NCI-H2081 treated with DMSO at 0.1 percent for 48 hours (cell line): ENCODE measurements at regions not wholly inside any gene's neighbourhood (a gene's known extent, or its start where the extent isn't known, plus 50 kb on each side); places are given as distances from the start of the nearest gene placed in this dataset.

ENCODE experiments used
- DNase-seq: peaks from one replicate; lab custom pipeline; 2025; lab: John Stamatoyannopoulos, UW

DNA sequence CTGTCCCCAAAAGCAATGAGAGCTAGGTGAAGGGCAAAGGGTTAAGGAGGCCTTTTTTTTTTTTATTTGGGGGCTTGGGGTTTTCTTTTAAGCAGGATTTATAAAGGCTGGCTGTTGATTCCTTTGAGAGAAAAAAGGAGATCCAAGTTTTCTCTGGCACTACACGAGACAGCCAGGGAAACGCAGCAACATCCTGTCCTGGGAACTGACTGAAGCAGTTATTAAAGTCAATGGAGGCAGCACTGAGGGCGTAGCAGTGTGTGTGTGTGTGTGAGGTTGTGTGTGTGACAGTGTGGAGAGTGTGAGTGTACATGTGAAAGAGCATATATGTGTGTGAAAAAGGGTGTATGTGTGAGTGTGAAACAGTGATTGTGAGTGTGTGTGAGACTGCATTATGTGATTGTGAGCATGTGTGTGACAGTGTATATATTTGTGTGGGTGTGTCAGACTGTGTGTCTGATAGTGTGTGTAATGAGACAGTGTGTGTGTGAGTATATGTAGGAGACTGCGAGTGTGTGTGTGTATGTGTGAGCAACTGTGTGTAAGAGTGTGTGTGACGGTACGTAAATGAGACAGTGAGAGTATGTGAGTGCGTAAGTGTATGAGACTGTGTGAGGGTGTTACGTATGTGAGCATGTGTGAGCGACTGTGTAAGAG lies 65.9 kb upstream of the TIAM1 start:
- DNase-seq, result no peak

DNA sequence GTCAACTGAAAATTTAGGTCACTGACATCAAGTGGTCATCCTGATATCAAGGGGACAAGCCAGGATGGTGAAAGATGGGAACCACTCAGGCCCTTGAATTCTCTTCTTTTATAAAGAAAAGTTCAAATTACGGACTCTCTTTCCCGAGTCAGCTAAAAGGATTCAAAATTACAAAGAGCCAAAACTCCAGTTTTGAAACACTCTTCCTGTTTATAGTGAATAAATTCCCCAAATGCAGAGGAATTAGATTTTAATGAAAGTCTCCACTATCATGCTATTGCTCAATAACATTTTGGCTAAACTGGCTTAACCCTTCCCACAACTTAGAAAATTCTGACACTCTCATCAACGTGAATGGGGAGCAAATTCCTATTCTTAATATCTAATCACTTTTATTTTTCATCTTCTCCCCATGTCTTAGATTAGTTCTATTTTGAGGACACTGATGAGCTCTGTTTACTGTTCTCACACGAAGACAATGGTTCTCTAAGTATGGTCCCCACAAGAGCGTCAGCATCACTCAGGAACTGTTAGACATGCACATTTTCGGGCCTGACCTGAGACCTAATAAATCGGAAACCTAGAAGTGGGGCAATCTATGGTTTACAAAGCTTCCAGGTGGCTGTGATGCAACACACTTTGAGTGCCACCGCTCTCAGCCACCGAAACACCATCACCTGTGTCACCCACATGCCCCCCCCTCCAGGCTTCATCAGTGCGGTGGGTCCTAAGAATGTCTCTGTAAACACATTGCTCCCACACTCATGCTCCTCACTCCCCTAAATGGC lies 64.4 kb upstream of the TIAM1 start:
- DNase-seq, result no peak

DNA sequence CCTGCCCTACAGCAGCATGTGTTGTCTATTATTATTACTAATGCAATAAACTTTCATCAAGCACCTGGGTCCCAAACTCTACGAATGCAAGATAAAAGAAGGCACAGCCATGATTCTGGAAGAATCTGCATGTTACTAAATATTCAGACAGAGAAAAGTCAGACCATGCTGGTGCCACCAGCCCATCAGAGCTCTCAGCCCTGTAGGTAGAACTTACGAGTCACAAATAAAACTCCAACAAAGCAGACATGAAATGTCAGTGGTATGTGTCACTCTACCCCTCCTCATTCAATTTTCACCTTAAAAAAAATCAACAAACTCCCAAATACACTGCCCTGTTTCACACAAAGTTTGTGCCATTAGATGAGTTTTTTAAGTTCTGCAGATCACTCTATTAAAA lies 62.4 kb upstream of the TIAM1 start:
- DNase-seq, result no peak

DNA sequence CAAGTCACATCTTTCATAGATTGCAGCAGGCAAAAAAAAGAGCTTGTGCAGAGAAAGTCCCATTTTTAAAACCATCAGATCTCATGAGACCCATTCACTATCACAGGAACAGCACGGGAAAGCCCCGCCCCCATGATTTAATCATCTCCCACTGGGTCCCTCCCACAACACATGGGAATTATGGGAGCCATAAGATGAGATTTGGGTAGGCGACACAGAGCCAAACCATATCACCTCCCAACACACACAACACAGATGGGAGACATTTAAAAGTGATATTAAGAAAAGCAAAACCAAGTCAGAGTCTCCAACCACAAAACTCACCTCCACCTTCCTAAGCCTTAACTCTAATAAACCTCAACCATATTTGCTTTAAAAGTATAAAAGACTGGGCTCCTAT lies 61.5 kb upstream of the TIAM1 start:
- DNase-seq, result no peak

DNA sequence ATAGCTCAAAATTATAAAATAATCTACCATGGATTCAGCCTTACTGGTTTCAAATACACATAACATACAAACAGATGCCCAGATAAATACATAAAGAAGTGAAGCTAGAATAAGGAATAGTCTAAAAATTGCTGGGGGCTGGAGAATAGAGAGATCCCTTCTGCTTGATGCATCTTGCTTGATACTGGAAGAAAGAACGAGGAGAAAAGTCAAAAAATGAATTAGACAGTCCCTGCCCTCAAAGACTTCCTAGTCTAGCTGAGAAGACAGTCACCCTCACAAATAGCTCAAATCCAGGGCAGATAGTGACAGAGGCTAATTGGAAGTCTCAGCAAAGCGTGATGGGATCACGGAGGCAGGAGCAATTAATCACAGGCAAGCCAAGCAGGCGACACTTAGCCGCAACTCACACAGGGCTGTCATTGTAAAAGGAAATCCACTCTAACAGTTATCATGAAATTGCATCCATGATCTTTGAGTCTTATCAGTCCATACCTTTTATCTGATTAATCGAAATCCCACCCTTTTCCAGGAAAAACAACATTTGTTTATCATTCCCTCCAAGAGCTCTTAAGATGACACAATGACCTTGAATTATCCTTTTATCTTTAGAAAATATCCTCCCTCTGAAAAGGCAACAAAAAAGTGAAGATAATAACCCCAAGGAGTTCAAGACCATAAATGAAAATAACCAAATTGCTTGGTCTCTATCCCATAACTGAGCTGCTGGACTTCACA lies 59.7 kb upstream of the TIAM1 start:
- no peak for DNase-seq

DNA sequence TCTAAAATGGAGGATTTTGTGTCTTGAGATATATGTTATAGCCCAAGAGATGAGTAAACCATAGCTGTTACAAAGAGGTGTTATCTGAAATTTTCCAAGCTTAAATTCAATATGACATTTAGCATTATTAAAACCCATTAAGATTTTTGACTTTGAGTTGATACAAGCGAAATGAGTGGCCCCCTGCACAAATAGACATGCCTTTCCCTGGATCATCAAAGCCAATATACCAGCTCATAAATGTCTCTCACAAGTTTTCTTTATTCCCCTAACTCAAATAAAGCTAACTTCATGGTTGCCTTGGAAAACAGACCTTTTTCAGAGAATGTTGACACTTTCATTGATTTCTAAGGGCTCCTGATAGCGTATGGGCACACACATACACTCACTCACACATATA lies 55.5 kb upstream of the TIAM1 start:
- DNase-seq, result no peak

DNA sequence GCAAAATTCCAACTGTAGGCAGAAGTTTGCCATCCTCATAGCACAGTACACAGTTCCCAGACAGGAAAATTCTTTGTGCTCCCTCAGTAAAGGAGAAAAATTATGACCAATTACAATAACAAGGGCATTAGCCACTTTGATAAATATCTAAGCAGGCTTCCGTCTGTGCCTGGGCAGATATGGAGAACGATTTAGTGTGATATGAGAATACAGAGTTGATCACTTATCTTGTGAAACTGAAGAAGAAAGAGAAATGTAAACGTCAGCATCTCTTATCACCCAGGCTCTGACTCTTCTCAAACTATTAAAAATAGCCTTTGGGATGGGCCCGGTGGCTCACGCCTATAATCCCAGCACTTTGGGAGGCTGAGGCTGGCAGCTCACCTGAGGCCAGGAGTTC lies 54.5 kb upstream of the TIAM1 start:
- DNase-seq, result no peak

DNA sequence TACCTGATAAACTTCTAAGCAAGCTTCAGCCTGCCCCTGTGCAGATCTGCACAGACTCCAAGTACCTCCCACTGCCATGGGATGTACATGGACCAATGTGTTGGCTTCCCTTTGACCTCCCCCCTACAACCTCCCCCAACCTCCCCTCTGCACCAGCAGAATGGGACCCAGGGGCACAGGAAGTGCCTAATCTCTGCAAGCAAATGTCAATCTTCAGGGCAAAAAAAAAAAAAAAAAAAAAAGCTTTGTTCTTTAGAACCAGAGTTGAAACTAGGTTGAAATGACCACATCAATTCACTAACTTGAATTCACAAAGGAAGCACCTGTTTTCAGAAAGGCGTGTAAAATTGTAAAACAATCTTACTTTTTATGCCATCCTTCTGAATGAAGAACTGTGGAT lies 53.9 kb upstream of the TIAM1 start:
- no peak for DNase-seq

DNA sequence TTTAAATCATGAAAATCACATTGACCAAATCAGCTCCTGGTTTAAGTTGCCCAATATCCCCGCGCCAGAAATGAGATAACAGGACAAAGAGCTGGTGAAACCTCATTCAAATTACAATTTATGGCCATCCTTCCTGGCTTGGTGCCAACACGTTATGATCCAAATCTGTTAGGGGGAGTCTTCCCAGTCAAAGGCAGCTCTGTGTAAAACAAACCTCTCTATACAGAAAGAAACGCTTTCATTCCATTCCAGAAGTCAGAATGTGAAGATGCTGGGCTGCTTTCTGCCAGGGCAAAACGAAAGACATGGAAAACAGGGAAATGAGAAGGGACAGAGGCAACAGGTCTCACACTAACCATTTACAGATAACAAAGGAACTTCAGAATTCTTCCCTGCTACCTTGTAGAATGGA lies 53.5 kb upstream of the TIAM1 start:
- no peak for DNase-seq

DNA sequence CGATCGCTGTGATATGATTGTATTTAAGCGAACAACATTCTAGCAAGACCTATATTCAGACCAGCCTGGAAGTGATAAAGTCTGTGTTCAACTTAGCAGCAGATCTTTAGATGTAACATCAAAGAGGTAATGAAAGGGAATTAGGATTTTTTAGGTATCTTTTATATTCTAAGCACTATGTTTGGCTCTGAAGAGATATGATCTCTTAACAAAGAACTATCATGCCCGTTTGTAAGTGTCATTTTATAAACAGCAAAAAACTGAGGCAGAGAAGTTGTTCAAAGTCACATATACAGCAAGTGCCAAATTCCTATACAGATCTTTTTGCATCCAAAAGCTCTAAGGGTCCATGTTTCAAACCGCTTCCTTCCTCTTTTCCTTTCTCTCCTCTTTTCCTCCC lies 53.0 kb upstream of the TIAM1 start:
- DNase-seq, result no peak

DNA sequence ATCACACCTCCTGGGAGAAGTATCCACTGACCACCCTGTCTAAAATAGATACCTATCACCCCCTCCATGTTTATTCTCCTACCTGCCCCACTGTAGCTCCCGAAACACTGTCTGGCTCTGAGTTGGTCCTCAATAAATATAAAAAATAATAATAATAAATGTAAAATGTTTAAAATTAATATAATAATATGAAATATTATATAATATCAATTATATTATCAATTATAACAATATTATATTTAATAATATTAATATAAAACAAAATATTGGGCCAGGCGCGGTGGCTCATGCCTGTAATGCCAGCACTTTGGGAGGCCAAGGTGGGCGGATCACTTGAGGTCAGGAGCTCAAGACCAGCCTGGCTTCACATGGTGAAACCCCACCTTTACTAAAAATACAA lies 52.3 kb upstream of the TIAM1 start:
- DNase-seq, result no peak

DNA sequence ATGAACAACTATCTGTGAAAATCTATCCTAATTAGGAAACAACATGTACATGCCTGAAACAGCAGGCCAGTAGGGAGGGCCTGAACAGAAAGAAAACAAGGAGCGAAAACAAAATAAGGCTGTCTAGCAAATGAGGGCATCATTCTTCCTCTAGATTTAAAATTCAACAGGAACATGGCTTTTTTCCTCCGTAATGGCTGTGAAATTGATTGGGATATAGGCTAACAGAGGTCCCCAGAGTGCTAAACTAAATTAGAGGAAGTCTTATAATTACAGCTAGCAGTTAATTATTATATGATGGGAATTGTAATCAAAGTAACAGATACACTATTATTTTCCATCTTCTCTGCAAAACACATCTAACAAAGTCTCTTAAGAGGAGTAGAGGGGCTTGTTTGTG lies 51.7 kb upstream of the TIAM1 start:
- DNase-seq, result no peak

DNA sequence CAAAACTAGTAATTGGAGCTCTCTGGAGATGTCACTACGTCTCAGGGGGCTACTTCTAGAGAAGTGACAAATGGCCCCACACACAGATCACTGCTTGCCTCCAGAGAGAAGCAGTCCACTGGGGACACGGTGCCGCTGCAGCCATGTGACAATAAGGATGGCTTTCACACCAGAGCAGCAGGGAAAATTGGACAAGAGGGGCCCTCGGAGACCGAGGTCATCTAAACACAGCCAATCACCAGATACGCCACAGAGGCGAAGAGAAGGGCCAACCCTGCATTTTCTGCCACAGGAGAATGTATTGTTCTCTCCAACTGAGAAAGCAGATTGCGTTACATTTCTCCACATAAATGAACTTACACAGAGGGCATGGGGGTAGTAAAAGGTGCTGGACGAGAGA lies 51.2 kb upstream of the TIAM1 start:
- no peak for DNase-seq

DNA sequence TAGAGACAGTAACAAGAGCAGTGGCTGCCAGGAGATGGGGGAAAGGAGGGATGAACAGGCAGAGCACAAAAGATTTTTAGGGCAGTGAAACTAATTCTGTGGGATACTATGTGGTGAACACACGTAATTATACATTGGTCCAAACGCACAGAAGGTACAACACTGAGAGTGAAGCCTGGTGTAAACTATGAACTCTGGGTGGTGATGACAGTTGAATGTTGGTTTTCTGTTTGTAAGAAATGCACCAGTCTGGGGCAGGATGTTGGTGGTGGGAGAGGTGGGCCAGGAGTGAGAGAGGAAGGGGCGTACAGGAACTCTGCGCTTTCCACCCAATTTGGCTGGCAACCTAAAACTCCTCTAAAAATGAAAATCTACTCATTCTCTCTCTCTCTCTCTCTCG lies 50.2 kb upstream of the TIAM1 start:
- DNase-seq, result no peak
